Vagina (tissue), 2 donors: ENCODE measurements at regions not wholly inside any gene's neighbourhood (a gene's known extent, or its start where the extent isn't known, plus 50 kb on each side); places are given as distances from the start of the nearest gene placed in this dataset.

Experiments
- DNase-seq, 2 donors: peaks; one replicate each; pipeline ENCODE4 v3.0.0-alpha.2; 2017; ENCODE audit errors: extremely low spot score in 2 of 2
- H3K27ac ChIP-seq: fragments of 200-600 bp; sonication (generic); one replicate; pipeline ENCODE4 v1.5.1; 2019
- H3K27me3 ChIP-seq: fragments of 200-600 bp; sonication (generic); one replicate; pipeline ENCODE4 v1.5.1; 2019
- H3K36me3 ChIP-seq, 2 donors: fragments of 200-600 bp; sonication (generic); one replicate each; pipeline ENCODE4 v1.5.1; 2017 to 2019
- H3K4me1 ChIP-seq: fragments of 200-600 bp; sonication (generic); one replicate; pipeline ENCODE4 v1.5.1; 2019
- H3K4me3 ChIP-seq, 2 donors: fragments of 200-600 bp; sonication (generic); 1 replicate in 1 of 2; 2 replicates in 1 of 2; pipeline ENCODE4 v1.5.1; 2016 to 2019
- H3K9me3 ChIP-seq: fragments of 200-600 bp; sonication (generic); one replicate; pipeline ENCODE4 v1.5.1; 2019
- POLR2A ChIP-seq, 2 donors: fragments of 450-650 bp; IDR thresholded peaks; one replicate each; pipeline ENCODE4 v1.6.1; 2017; ENCODE audit warnings: antibody characterized with exemption in 2 of 2, mild to moderate bottlenecking in 2 of 2, moderate library complexity in 2 of 2
- POLR2AphosphoS5 ChIP-seq, 2 donors: sonication (generic); formaldehyde crosslinking; IDR thresholded peaks; one replicate each; pipeline ENCODE4 v1.9.0; 2017; ENCODE audit warnings: antibody characterized with exemption in 2 of 2, mild to moderate bottlenecking in 2 of 2, low read depth in 1 of 2; ENCODE audit not compliant: insufficient read depth in 1 of 2
- intact Hi-C: fragments of 100-400 bp; cut with DNase I; formaldehyde crosslinking; loops from one replicate; pipeline ENCODE4 v1.15.1; 2023
- TF ChIP-seq, protein P1 (sequence below), 3 experiments: fragments of 450-650 bp in 2 of 3; fragments of 200-600 bp in 1 of 3; sonication (generic) in 1 of 3; IDR thresholded peaks; one replicate each; pipeline ENCODE4 v1.5.1; 2017 to 2019; ENCODE audit warnings: antibody characterized with exemption in 3 of 3, mild to moderate bottlenecking in 2 of 3, moderate library complexity in 2 of 3

DNA sequence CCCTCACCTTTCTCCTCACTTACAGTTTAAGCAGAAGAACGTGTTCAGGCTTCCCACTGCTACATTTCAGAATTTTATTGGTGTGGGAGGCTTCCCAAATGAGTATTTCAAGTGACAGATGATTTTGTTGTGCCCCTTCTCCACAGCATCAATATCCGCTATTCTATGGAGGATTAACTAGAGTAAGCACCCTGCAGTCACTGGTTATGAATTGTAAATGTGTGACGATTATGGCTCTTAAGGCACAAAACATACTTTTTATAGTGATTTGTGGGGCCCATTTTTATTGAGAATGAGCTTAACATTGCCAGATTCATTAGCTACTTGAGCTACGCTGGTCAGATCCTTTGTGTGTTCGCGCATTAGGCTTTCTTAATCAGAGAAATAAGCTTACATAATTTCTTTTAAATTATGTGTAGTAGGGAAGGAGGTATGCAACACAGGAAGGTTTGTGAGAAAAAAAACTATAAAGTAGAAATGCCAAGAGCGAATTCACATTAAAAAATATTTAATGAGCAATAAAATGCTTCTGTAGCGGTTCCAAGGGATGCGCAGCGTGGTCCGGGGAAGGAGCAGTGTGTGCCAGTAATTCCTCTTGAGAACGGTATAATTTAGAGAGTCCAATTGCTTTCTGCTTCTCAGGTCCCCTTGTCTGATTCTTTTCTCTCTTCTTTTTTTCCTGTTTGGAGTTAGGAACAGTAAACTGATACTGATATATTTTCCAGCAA, 2380.4 kb downstream of the MAT2B start:
- no peaks in the 10 kb centered on the region for H3K4me1 ChIP-seq
- intact Hi-C loops: no loop called here
- no peaks in the 10 kb centered on the region for H3K36me3 ChIP-seq
- H3K27ac ChIP-seq: no peak overlapping the region
- no peaks in the 10 kb centered on the region for H3K9me3 ChIP-seq
- TF ChIP-seq POLR2AphosphoS5 (IDR thresholded peaks at IDR 0.05; ENCODE audit: insufficient read depth in 1 of 2, low read depth in 1 of 2): no peak
- TF ChIP-seq POLR2A (IDR thresholded peaks at IDR 0.05): no peak
- no peak overlapping the region for H3K4me3 ChIP-seq
- no peaks in the 10 kb centered on the region for H3K27me3 ChIP-seq
- DNase-seq: no peak

DNA sequence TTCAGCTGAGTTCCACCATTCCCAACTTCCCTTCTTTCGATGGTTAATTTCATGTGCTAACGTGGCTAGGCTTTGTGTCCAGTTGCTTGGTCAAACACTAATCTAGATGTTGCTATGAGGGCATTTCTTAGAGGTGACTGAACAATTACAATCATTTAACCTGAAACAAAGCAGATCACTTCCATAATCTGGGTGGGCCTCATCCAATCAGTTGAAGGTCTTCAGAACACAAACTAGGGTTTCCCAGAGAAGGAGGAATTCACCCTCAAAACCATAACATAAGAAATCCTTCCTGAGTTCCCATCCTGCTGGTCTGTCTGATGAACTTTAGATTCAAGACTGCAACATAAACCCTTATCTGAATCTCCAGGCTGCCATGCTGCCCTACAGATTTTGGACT, 2381.7 kb downstream of the MAT2B start:
- Histone ChIP-seq H3K27ac (no peak overlapping the region), H3K4me3 (no peak overlapping the region), H3K9me3 (no peaks in the 10 kb centered on the region), H3K4me1 (no peaks in the 10 kb centered on the region), H3K36me3 (no peaks in the 10 kb centered on the region), H3K27me3 (no peaks in the 10 kb centered on the region)
- no peak for DNase-seq
- intact Hi-C loops: no loop called here
- TF ChIP-seq POLR2AphosphoS5 (IDR thresholded peaks at IDR 0.05; ENCODE audit: insufficient read depth in 1 of 2, low read depth in 1 of 2): no peak
- TF ChIP-seq, protein P1, sequence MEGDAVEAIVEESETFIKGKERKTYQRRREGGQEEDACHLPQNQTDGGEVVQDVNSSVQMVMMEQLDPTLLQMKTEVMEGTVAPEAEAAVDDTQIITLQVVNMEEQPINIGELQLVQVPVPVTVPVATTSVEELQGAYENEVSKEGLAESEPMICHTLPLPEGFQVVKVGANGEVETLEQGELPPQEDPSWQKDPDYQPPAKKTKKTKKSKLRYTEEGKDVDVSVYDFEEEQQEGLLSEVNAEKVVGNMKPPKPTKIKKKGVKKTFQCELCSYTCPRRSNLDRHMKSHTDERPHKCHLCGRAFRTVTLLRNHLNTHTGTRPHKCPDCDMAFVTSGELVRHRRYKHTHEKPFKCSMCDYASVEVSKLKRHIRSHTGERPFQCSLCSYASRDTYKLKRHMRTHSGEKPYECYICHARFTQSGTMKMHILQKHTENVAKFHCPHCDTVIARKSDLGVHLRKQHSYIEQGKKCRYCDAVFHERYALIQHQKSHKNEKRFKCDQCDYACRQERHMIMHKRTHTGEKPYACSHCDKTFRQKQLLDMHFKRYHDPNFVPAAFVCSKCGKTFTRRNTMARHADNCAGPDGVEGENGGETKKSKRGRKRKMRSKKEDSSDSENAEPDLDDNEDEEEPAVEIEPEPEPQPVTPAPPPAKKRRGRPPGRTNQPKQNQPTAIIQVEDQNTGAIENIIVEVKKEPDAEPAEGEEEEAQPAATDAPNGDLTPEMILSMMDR (IDR thresholded peaks at IDR 0.05): no peak
- no peak for TF ChIP-seq POLR2A (IDR thresholded peaks at IDR 0.05)

GRCh38 chr5:165892383-165892782, 2387.0 kb downstream of the MAT2B start:
- H3K4me3 ChIP-seq: no peak overlapping the region
- TF ChIP-seq POLR2A (IDR thresholded peaks at IDR 0.05) (no peak), POLR2AphosphoS5 (IDR thresholded peaks at IDR 0.05; ENCODE audit: insufficient read depth in 1 of 2, low read depth in 1 of 2) (no peak)
- TF ChIP-seq, protein P1 (IDR thresholded peaks at IDR 0.05): no peak
- no peaks in the 10 kb centered on the region for H3K27me3 ChIP-seq
- H3K27ac ChIP-seq: no peak overlapping the region
- H3K9me3 ChIP-seq: no peaks in the 10 kb centered on the region
- intact Hi-C loops: no loop called here
- H3K4me1 ChIP-seq: no peaks in the 10 kb centered on the region
- H3K36me3 ChIP-seq: no peaks in the 10 kb centered on the region
- no peak for DNase-seq

DNA sequence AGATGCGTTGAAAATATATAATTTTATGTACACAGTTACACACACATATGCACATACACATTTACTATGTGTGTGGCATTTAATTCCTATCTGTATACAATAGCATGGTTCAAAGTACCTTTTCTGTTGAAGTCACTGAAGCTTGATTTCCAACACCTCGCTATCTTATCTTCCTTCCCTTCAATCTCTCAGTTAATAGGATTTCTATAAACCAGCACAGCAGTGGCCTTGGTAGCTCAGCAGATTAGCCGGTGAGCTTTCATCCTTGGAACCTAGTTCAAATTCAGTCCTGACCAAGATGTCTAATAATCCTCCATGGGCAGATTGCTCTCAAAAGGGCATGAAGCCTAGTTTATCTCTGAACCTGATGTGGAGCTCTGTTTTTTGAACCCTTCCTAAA, 2389.5 kb downstream of the MAT2B start:
- Histone ChIP-seq H3K4me3 (no peak overlapping the region), H3K9me3 (no peaks in the 10 kb centered on the region), H3K4me1 (no peaks in the 10 kb centered on the region), H3K27me3 (no peaks in the 10 kb centered on the region), H3K36me3 (no peaks in the 10 kb centered on the region), H3K27ac (no peak overlapping the region)
- intact Hi-C loops: no loop called here
- DNase-seq: no peak
- TF ChIP-seq, protein P1 (IDR thresholded peaks at IDR 0.05): no peak
- TF ChIP-seq POLR2AphosphoS5 (IDR thresholded peaks at IDR 0.05; ENCODE audit: insufficient read depth in 1 of 2, low read depth in 1 of 2): no peak
- no peak for TF ChIP-seq POLR2A (IDR thresholded peaks at IDR 0.05)

DNA sequence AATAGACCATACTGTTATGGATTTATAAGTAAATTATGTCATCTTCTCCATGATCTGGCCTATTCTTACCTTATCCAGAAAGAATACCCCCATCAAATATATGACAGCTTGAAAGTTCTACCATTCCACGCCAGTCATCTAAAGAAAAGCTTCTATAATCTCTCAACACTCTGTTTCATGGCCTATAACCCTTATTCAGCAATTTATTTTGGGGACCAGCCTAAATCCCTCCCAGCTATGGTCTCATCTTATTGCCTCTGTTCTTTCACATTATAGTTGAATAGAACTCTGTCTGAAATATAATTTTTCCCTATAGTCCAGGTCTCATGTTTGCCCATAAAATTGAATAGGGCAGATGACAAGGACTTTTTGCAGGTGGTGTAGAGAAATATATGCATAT, 2387.6 kb upstream of the WWC1 start:
- no peaks in the 10 kb centered on the region for H3K36me3 ChIP-seq
- no peaks in the 10 kb centered on the region for H3K4me1 ChIP-seq
- H3K27ac ChIP-seq: no peak overlapping the region
- no peak for DNase-seq
- no peak for TF ChIP-seq POLR2A (IDR thresholded peaks at IDR 0.05)
- TF ChIP-seq, protein P1 (IDR thresholded peaks at IDR 0.05): no peak
- TF ChIP-seq POLR2AphosphoS5 (IDR thresholded peaks at IDR 0.05; ENCODE audit: insufficient read depth in 1 of 2, low read depth in 1 of 2): no peak
- no peaks in the 10 kb centered on the region for H3K9me3 ChIP-seq
- intact Hi-C loops: no loop called here
- no peak overlapping the region for H3K4me3 ChIP-seq
- no peaks in the 10 kb centered on the region for H3K27me3 ChIP-seq
